K562 (cell line): ENCODE measurements at regions not wholly inside any gene's neighbourhood (a gene's known extent, or its start where the extent isn't known, plus 50 kb on each side); places are given as distances from the start of the nearest gene placed in this dataset.
"Not testable (repeated sequence)": the region's sequence is repeated elsewhere in the genome, so short reads cannot be mapped to it uniquely, and the experiment has no call there.

Experiments used
- ATAC-seq: fragments of 200-7000 bp; cut with Tn5 transposase; 3 replicates; pipeline ENCODE4 v1.9.1; 2020; ENCODE audit warnings: moderate library complexity
- BruUV-seq: library from RNA; stranded (reverse); fragments of 400-500 nt; replicated peaks from 2 replicates; lab custom pipeline; 2021; lab: Mats Ljungman, UMichigan
- CTCF ChIA-PET: fragments of 300-600 bp; formaldehyde crosslinking; extraction: SDS; loops from one replicate; lab custom pipeline; 2021; ENCODE audit warnings: low intra/inter-chr PET ratio; lab: Yijun Ruan, JAX
- POLR2A ChIA-PET: fragments of 300-600, 350-650 bp; sonication (Branson Sonifier 250); formaldehyde crosslinking; extraction: SDS; loops from one replicate; lab custom pipeline; 2021; ENCODE audit warnings: antibody characterized with exemption, inconsistent platforms; lab: Yijun Ruan, JAX
- DNase-seq, 4 experiments: peaks; one replicate each; pipeline versions ENCODE4 v3.0.0 to v3.0.0-alpha.2; 2011 to 2018; ENCODE audit warnings: low spot score in 3 of 4, mixed read lengths in 3 of 4; ENCODE audit errors: extremely low read depth in 1 of 4
- FAIRE-seq: peaks from 2 replicates; lab custom pipeline; 2011; peaks lifted over from hg19 to GRCh38; lab: Jason Lieb, UNC
- H2AFZ ChIP-seq: 2 replicates; pipeline ENCODE4 v1.6.0; 2011; ENCODE audit warnings: low read depth, low read length, control low read depth, inconsistent platforms
- H3K27ac ChIP-seq: fragments of 200-600 bp; 3 replicates; pipeline ENCODE4 v1.8.0; 2011; ENCODE audit warnings: low read depth, mild to moderate bottlenecking, control low read depth, inconsistent platforms, low read length, moderate library complexity, mixed read lengths; ENCODE audit errors: extremely low read depth
- H3K27me3 ChIP-seq, 2 experiments: fragments of 300-600 bp in 1 of 2; 2 replicates in 1 of 2; 3 replicates in 1 of 2; pipeline versions ENCODE4 v1.6.0 to v1.8.0; 2011; ENCODE audit warnings: inconsistent platforms in 2 of 2, low read length in 2 of 2, mild to moderate bottlenecking in 1 of 2, mixed read lengths in 1 of 2, moderate library complexity in 1 of 2; ENCODE audit not compliant: control insufficient read depth in 2 of 2, insufficient read depth in 2 of 2
- H3K36me3 ChIP-seq: fragments of 300-600 bp; 3 replicates; pipeline ENCODE4 v1.8.0; 2011; ENCODE audit warnings: mild to moderate bottlenecking, low read length, inconsistent platforms; ENCODE audit not compliant: control insufficient read depth, insufficient read depth
- H3K4me1 ChIP-seq, 2 experiments: fragments of 200-600 bp in 1 of 2; replicated peaks in 1 of 2; 2 replicates in 1 of 2; 3 replicates in 1 of 2; pipeline versions ENCODE4 v1.5.1 to v1.8.0; 2011; ENCODE audit warnings: inconsistent platforms in 2 of 2, low read length in 2 of 2, mild to moderate bottlenecking in 1 of 2, mixed read lengths in 1 of 2, moderate library complexity in 1 of 2; ENCODE audit not compliant: control insufficient read depth in 2 of 2, insufficient read depth in 2 of 2
- H3K4me2 ChIP-seq: 2 replicates; pipeline ENCODE4 v1.6.1; 2011; ENCODE audit warnings: low read length, control low read depth, inconsistent platforms, mixed read lengths; ENCODE audit not compliant: insufficient read depth
- H3K4me3 ChIP-seq: fragments of 200-600 bp; sonication (generic), shearing (Covaris generic); 2 replicates; pipeline ENCODE4 v1.5.1; 2016; ENCODE audit warnings: control low read depth, inconsistent platforms
- H3K79me2 ChIP-seq: fragments of 200-600 bp; 3 replicates; pipeline ENCODE4 v1.8.0; 2011; ENCODE audit warnings: low read length, inconsistent platforms; ENCODE audit not compliant: control insufficient read depth, insufficient read depth
- H3K9ac ChIP-seq, 2 experiments: 2 replicates each; pipeline versions ENCODE4 v1.6.0 to v1.6.1; 2011; ENCODE audit warnings: low read depth in 2 of 2, low read length in 2 of 2, control low read depth in 1 of 2, inconsistent platforms in 1 of 2, mild to moderate bottlenecking in 1 of 2, mixed read lengths in 1 of 2; ENCODE audit not compliant: insufficient read depth in 1 of 2
- H3K9me1 ChIP-seq: one replicate; pipeline ENCODE4 v1.6.0; 2011; ENCODE audit warnings: inconsistent platforms, mild to moderate bottlenecking, low read length, moderate library complexity; ENCODE audit not compliant: control insufficient read depth, insufficient read depth
- H3K9me3 ChIP-seq: replicated peaks from 2 replicates; pipeline ENCODE4 v1.5.1; 2011; ENCODE audit warnings: low read depth, low read length, inconsistent platforms; ENCODE audit not compliant: control insufficient read depth, insufficient read depth
- H4K20me1 ChIP-seq: replicated peaks from 2 replicates; pipeline ENCODE4 v1.6.1; 2011; ENCODE audit warnings: low read length, inconsistent platforms, mixed read lengths; ENCODE audit not compliant: control insufficient read depth, insufficient read depth
- E2F1 ChIP-seq: sonication (generic); formaldehyde crosslinking; IDR thresholded peaks from 2 replicates; pipeline ENCODE4 v1.8.1; 2023; ENCODE audit warnings: mild to moderate bottlenecking, missing genetic modification reagents, moderate library complexity
- HEY1 ChIP-seq: fragments of 250-450 bp; sonication (Bioruptor Pico); IDR thresholded peaks from 2 replicates; pipeline ENCODE4 v1.5.0; 2020; ENCODE audit warnings: mild to moderate bottlenecking, moderate library complexity, borderline replicate concordance
- SAFB2 ChIP-seq: fragments of 200-400 bp; formaldehyde crosslinking; IDR thresholded peaks from 2 replicates; pipeline ENCODE4 v1.6.1; 2018; ENCODE audit warnings: borderline replicate concordance, low read length, low read depth, moderate library complexity; ENCODE audit not compliant: severe bottlenecking
- WHSC1 ChIP-seq: IDR thresholded peaks from one replicate; pipeline ENCODE4 v1.6.1; 2012; ENCODE audit warnings: low read length, control low read depth, inconsistent platforms
- ZBTB34 ChIP-seq: fragments of 250-450 bp; sonication (Bioruptor Pico); IDR thresholded peaks from 2 replicates; pipeline ENCODE4 v1.8.0; 2021; ENCODE audit warnings: mild to moderate bottlenecking, moderate library complexity
- ZNF184 ChIP-seq: sonication (generic); formaldehyde crosslinking; IDR thresholded peaks from 2 replicates; pipeline ENCODE4 v1.5.0; 2020; ENCODE audit warnings: missing genetic modification reagents
- ZNF197 ChIP-seq: fragments of 200-800 bp; sonication (Bioruptor generic); IDR thresholded peaks from 2 replicates; pipeline ENCODE4 v1.6.1; 2016; ENCODE audit warnings: low read depth, missing genetic modification characterization, missing compliant biosample characterization
- ZNF280A ChIP-seq: fragments of 450-650 bp; IDR thresholded peaks from 2 replicates; pipeline ENCODE4 v1.6.1; 2018; ENCODE audit warnings: mild to moderate bottlenecking, low read depth; ENCODE audit not compliant: partially characterized antibody
- ZNF830 ChIP-seq: fragments of 250-450 bp; sonication (Bioruptor Pico); IDR thresholded peaks from 2 replicates; pipeline ENCODE4 v1.5.0; 2021; ENCODE audit warnings: mild to moderate bottlenecking
- WGBS: fragments of 100-300 bp; shearing (Covaris generic); methylation state at CpG from one replicate; pipeline ENCODE4 v1.1.6; 2016; ENCODE audit warnings: low coverage, mixed read lengths; ENCODE audit not compliant: insufficient coverage; ENCODE audit errors: missing lambda C conversion rate; 5-methylcytosine and 5-hydroxymethylcytosine counted together
- in situ Hi-C: fragments of 300-500 bp; cut with MboI; formaldehyde crosslinking; loops from 4 replicates; pipeline ENCODE4 v1.15.0; 2018; ENCODE audit warnings: inconsistent platforms, mixed read lengths
- intact Hi-C: fragments of 100-400 bp; cut with micrococcal nuclease; formaldehyde crosslinking; loops from 2 replicates; pipeline ENCODE4 v1.14.2; 2022

GRCh38 chr10:3374914-3375313, 202.3 kb upstream of the PITRM1 start (continued):
- no peak for TF ChIP-seq ZBTB34 (CRISPR knock-in tag)

- H3K4me1 ChIP-seq, H4K20me1 ChIP-seq, H3K4me2 ChIP-seq, H3K27ac ChIP-seq, in situ Hi-C loops, DNase-seq, H3K4me3 ChIP-seq, POLR2A ChIA-PET, H3K9me3 ChIP-seq, BruUV-seq, H3K9me1 ChIP-seq, H3K9ac ChIP-seq, H3K79me2 ChIP-seq, H3K36me3 ChIP-seq, ATAC-seq, H2AFZ ChIP-seq, intact Hi-C loops, CTCF ChIA-PET, FAIRE-seq: not testable (repeated sequence)
- 33% methylated on average over 7 of the region's 13 CpGs for WGBS
- H3K27me3 ChIP-seq: peaks cover 0 to 26% of the 10 kb centered on the region in 2 experiments; a peak in 3 of 5 replicates
Observed at GRCh38 chr10:3373374-3374027, 200.9 kb upstream of the PITRM1 start.

GRCh38 chr10:3372281-3372680, 199.7 kb upstream of the PITRM1 start:
- peaks cover 0 to 26% of the 10 kb centered on the region in 2 experiments; a peak in 3 of 5 replicates for H3K27me3 ChIP-seq
- H4K20me1 ChIP-seq: no peaks in the 10 kb centered on the region
- H3K4me3 ChIP-seq: no peak overlapping the region
- H2AFZ ChIP-seq: no peak overlapping the region
- BruUV-seq: no TSS peak
- ChIA-PET CTCF (no interaction called here), POLR2A (no interaction called here)
- 33% methylated on average over 3 of the region's 3 CpGs for WGBS
- no peaks in the 10 kb centered on the region for H3K9me1 ChIP-seq
- H3K4me2 ChIP-seq: no peak overlapping the region
- no peaks in the 10 kb centered on the region for H3K79me2 ChIP-seq
- H3K27ac ChIP-seq: no peak overlapping the region
- H3K4me1 ChIP-seq: no peaks in the 10 kb centered on the region
- in situ Hi-C loops: no loop called here
- no peak for ATAC-seq
- no peak overlapping the region for H3K9ac ChIP-seq
- intact Hi-C loops: no loop called here
- FAIRE-seq: no peak
- H3K36me3 ChIP-seq: no peaks in the 10 kb centered on the region
- no peak for DNase-seq
- no peaks in the 10 kb centered on the region for H3K9me3 ChIP-seq
- TF ChIP-seq WHSC1: no peak
- no peak for TF ChIP-seq HEY1
- no peak for TF ChIP-seq E2F1
- TF ChIP-seq ZNF197 (CRISPR knock-in tag): no peak
- TF ChIP-seq ZNF184 (CRISPR knock-in tag): no peak
- TF ChIP-seq ZNF280A: no peak
- no peak for TF ChIP-seq ZNF830 (CRISPR knock-in tag)
- TF ChIP-seq SAFB2: no peak
